HG02938 (cell line): ENCODE measurements at regions not wholly inside any gene's neighbourhood (a gene's known extent, or its start where the extent isn't known, plus 50 kb on each side); places are given as distances from the start of the nearest gene placed in this dataset.
"Not testable (repeated sequence)": the region's sequence is repeated elsewhere in the genome, so short reads cannot be mapped to it uniquely, and the experiment has no call there.

ENCODE experiments used
- ATAC-seq: cut with Tn5 transposase; IDR thresholded peaks from one replicate; pipeline ENCODE4 v1.9.1; 2021; ENCODE audit warnings: mild to moderate bottlenecking, moderate library complexity; ENCODE audit not compliant: unreplicated experiment

DNA sequence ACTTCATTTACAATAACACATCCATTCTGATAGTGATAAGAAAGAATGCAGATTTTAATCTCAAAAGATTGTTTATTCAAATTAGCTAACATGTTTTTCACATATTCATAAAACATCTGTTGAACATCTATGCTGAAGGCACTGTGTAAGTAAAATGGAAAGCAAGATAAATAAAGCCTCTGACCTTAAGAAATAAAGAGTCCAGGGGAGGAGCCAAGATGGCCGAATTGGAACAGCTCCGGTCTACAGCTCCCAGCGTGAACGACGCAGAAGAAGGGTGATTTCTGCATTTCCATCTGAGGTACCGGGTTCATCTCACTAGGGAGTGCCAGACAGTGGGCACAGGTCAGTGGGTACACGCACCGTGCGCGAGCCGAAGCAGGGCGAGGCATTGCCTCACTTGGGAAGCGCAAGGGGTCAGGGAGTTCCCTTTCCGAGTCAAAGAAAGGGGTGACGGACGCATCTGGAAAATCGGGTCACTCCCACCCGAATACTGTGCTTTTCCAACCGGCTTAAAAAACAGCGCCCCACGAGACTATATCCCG is 336.5 kb downstream of the CETN3 start:
- not testable (repeated sequence) for ATAC-seq

DNA sequence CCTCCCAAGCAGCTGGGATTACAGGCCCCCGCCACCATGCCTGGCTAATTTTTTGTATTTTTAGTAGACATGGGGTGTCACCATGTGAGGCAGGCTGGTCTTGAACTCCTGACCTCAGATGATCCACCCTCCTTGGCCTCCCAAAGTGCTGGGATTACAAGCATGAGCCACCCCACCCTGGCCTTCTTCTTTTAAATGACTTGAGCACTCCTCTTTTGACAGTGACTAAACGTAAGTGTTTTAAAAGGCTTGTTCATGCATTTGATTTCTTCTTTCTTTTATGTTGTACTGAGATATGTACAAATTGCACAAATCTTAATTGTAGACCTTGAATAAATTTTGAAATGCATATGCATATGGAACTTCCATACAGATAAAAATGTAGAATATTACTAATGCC is 337.9 kb downstream of the CETN3 start:
- no peak for ATAC-seq

DNA sequence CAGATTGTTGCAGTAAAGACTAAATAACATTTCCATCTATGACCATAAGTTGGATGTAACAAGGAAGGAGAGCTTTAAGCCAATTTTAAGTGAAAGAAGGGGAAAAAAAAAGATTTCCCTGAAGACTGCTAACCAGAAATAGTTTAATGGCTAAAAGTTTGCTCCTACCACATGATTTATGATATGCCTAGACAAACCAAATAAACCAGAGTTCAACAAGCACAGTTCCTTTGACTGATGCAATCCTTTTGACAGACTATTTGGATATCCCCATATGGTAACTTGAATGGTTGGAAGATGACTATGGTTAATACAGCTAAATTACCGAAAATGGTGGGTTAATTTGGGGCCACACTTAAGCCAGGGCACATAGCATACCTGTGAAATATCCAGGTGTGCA is 338.5 kb downstream of the CETN3 start:
- ATAC-seq = no peak

DNA sequence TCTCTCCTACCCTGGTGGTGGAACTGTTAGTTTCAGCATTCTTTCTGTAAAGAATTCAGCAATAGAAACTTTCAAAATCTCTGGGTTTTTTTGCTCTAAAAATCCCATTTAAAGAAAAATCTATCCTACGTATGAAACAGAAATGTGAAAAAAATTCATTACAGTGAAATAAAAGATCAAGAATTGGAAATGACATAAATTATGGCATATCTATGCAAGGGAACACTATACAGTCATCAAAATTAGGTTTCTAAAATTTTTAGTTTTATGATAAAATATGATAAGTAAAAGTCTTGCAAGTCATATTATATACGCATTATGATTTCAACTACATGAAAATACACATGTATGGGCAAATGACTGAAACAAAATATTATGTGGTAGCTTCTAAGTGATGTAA is 342.6 kb downstream of the CETN3 start:
- ATAC-seq = no peak

DNA sequence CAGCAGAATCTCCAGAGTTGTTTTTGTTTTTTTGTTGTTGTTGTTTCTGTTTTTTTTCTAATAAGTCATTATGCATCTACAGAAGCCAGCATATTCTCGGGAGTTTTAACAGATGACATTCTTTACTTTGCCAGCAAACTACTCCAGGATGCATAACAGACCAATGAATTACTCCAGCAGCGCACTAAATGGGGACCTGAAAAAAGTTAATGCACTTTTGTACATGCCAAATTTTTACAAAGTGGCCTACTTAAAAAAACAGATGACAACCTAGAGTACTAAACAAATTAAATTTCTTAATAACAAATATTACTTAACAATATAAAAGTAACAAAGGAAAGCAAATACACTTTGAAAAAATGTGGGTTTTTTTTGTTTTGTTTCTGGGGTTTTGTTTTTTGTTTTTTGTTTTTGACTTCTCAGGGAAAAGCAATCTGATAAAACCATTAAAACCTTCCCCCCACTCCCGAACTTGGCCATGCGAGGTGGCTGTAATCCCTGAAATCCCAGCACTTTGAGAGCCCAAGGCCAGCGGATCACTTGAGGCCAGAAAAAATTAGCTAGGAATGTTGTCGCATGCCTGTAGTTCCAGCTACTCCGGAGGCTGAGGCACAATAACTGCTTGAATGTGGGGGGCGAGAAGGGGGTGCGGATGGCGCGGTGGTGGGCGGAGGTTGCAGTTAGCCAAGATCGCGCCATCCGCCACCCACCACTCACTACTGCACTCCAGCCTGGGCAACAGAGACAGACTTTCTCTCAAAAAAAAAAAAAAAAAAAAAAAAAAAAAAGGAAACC is 352.4 kb downstream of the CETN3 start:
- ATAC-seq = no peak

DNA sequence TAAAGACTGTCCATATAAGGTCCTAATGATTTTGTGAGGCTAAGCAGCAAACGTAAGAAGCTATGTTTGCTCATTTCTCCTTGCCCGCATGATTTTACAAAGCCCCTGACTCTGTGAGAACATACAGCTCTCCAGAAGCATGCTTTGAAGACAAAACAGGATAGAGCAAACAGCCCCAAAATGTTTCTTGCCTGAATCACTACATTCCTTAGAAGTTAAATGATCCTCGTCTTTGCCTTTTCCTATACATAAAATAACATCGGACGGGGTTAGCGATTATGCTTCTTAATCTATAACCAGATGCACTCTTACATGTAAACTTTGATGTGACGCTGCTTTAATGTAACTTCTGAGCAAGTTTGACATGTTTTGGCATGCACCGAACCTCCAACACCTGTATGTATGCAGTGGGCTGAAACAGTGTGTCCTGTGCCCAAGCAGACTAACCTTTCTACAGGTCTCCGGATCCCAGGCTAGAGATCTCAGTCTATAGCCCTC is 353.7 kb downstream of the CETN3 start:
- no peak for ATAC-seq

DNA sequence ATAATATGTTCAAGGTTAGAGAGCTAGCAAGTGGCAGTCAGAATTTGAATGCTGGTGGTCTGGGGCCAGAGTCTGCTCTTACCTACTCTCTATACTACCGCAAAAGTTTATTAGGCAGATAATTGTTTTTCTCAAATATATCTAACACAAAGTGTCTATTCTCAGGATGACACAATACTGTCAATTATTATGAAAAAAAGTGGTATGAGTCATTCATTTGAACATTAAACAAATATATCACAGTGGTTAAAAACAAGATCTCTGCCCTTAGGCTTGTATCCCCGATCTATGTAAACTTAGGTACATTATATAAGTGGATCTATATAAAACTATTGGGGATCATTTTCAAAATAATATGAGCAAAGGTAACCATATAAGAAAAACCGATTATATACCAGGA is 354.9 kb downstream of the CETN3 start:
- no peak for ATAC-seq

DNA sequence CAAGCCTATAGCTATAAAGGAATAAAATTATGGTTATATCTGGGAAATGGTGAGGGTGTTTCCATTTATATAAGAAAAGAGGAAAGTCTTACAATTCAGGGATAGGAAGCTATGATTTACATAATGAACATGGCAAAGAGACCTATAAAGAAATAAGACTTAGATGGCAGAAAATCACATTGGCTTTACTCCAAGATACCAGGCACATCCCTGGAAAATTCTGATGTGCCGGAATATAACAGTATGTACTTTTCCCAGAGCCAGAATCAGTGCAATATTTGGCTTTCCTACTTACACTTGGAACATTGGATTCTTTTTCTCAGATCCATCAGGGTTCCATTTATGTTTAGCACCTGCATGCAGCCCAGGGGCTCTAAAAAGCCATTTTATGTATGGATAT is 357.8 kb downstream of the CETN3 start:
- no peak for ATAC-seq

DNA sequence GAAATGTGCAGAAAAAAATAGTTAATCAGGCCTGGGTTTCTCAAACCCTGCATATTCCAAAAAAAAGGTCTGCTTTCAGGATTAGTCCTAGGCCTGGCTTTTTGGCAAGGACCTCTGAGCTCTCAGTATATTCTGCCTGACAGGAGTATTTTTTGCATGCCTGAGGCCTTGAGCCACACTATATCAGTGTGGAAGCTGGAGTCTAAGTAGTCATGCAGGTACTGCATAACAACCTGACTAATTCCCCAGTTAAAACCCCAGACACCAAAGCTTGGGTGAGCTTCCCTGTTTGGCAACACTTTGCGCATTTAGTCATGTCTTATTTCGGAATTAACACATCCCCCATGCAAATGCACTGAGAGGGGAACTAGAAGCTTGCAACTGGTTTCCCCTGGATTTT is 359.5 kb downstream of the CETN3 start:
- ATAC-seq = no peak

DNA sequence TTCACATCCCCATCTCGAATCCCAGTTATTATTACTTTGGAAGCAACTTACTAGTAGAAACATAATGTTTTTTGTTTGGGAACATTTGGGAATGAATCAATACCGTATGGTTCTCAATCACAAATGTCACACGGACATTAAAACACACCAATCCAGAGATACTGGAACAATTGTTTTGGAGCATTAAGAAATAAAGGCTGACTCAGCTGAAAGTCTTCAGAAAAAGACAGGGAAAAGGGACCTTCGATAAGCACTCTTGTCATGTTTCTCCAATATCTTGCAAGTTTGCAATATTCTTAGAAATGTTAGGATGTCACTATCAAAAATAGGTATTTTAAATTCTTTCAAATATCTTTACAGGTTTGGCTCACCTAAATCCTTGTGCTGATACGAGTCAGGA is 362.4 kb downstream of the CETN3 start:
- no peak for ATAC-seq

DNA sequence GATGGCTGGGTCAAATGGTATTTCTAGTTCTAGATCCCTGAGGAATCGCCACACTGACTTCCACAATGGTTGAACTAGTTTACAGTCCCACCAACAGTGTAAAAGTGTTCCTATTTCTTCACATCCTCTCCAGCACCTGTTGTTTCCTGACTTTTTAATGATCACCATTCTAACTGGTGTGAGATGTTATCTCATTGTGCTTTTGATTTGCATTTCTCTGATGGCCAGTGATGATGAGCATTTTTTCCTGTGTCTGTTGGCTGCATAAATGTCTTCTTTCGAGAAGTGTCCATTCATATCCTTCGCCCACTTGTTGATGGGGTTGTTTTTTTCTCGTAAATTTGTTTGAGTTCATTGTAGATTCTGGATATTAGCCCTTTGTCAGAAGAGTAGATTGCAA is 369.5 kb downstream of the CETN3 start:
- ATAC-seq = not testable (repeated sequence)

DNA sequence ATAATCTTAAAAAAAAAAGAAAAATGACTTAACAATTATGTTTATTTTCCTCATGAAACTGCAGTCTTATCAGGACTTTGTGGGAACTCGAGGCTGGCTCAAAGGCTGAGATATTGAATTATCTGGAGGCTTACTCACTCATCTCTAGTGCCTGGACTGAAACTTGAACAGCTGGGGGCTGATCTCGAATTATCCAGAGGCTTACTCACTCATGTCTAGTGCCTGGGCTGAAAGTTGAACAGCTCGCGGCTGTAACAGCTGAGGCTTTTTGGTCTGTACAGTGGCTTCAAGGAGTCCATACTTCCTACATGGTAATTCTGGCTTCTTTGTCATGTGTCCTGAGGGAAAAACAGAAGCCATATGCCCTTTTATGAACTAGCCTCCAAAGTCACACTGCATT is 371.9 kb downstream of the CETN3 start:
- ATAC-seq = no peak

DNA sequence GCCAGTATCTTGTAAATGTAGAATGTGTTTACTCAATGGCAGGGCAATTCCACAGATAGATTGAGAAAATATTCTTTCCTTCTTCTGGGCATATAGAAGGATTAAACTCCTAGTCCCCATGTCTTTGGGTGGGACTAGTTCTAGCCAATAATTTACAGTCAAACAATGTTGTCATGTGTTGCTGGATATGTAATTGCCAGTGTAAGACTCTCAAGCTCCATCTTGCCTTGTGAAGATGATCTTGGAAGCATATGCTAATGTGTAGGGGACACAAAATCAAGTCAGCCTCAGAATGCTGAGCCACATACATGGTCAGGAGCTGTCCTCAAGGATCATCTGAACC is 386.9 kb downstream of the CETN3 start:
- peak; percentile 45 for ATAC-seq

DNA sequence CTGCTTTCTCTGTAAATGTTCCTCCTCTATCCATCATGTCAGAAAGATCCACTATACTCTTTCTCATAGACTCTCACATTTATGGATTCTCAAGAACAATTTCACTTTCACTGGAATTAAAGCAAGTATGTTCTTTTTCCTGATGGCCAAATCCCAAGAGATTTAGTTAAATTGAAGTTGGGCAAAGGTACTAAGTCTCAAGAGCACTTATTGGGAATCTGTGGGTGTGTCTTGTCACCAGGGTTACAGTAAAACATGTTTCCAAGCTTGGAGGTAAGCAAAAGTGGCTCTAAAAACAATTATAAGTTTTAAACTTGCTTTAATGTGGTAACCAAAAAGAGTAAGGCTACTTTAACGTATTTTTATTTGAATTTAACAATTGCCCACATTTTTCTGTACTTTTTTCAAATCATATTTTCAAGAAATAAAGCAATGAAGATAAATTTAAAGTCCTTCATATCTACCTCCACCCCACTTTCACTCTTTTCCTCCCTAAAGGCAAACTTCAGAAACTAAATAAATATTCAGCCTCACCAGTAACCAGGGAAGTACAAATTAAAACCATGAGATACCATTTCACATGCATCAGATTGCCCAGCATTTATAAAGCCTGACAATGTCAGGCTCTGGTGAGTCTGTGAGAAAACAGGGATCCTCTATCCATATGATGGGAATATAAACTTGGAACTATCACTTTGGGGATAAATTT is 387.4 kb downstream of the CETN3 start:
- ATAC-seq = no peak

DNA sequence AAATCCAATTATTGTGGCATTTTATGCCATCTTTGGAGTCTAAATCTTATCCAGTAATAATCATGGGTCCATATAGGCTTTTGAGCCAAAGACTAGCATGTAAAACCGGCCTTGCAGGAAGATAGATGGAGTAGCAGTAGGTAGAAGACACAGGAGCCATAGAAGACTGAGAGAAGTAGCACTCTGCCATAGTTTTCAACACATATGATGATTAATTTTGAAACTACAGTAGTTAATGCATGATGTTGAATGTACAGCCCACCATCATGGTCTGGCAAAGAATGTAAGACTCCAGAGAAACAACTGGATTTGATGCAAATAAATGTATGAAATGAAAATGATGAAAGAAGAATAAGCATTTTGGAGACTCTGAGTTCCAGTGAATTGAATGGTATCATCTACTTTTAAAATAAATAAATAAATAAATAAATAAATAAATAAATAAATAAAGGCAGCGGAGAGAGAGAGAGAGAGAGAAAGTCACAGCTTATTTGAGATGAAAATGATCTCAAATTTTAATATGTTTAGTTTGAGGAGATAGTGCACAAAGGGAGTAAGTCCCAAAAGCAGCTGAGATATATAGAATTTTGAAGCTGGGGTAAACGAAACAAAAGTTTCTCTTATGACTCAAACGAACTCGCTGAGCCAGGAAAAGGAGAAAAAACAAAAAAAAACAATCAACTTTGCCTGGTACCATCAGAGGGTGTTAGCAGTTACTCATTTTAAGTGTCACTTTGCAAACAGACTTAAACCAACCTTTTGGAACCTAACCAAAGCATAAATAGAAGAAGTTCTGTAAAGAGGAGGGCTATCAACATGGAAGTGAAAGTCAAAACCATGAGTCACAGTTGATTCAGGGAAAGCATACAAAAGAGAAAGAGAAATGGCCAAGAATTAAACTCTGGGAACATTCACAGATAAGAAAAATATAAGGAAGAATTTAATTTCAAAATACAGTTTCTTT is 388.7 kb downstream of the CETN3 start:
- ATAC-seq = peak; percentile 94

DNA sequence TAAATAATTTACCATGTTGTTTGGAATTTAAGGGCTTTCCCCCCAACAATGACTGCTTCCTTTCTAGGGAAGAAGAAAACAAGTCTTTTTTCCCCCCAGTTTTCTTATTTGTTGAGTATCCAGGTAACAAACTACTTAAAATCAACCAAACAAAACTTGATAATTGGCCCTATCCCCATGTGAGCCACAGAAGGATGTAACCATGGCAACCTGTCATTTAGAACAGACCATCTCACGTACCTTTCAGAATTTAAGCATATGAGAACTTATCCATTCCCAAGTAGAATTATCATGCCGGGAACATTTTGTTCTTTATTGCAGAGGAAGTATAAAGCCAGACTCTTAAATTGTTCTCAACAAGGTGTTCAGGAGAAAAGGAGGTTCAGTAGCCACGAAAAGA is 392.3 kb downstream of the CETN3 start:
- ATAC-seq = no peak

DNA sequence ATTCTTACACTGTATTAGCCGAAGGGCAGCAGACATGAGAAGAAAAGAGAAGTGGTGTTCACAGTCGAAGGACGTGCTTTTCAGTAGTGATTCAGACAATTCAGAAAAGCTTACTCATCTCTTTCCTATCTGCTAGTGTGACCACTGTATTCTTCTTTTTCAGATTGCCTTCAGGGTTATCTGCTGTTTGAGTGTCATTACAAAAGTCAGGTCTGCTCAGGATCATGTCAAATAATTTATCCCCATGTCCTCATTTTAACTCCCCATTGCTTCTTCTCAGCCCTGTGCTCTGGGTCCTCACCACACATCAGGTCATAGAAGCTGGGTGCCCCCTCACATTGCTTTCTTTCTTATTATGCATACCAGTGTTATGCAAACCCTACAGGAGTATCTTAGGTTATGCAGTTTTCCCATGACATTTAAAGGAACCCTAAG is 394.0 kb downstream of the CETN3 start:
- ATAC-seq = peak; percentile 93

DNA sequence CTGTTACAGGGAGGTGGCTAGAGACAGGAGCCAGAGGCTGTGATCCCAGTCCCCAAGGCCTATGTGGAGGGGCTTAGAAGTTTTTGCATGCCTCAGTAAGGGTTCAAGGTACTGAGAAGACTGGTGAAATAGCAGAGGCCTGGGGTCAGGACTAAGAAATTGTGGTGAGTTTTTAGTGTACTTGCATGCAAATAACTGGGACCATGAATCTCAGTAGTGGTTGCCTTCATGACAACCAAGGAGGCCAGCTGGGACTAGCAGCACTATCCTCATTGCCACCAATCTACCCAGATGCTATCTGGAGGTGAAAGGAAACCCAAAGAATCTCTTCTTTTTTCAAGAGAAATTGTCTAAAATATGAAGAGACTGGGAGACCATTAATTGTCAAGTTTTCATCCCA is 395.1 kb downstream of the CETN3 start:
- peak; percentile 85 for ATAC-seq

DNA sequence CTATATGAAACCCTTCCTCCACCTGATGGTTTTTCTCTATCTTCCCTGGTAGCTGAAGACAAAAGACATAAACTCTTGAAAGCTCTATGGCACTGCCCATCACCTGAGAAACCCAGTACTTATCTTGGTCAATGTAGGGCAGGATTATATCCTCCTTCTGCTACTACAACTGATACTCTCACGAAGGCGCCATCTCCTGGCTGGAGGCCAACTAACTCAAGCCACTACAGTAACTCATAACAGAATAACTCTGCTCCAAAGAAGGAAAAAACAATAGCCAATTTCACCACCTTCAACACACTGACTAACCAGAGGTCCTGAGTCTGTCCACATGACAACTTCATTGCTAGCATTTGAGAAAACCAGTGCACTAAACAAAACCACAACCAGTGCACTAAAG is 409.2 kb downstream of the CETN3 start:
- ATAC-seq = peak; percentile 49

DNA sequence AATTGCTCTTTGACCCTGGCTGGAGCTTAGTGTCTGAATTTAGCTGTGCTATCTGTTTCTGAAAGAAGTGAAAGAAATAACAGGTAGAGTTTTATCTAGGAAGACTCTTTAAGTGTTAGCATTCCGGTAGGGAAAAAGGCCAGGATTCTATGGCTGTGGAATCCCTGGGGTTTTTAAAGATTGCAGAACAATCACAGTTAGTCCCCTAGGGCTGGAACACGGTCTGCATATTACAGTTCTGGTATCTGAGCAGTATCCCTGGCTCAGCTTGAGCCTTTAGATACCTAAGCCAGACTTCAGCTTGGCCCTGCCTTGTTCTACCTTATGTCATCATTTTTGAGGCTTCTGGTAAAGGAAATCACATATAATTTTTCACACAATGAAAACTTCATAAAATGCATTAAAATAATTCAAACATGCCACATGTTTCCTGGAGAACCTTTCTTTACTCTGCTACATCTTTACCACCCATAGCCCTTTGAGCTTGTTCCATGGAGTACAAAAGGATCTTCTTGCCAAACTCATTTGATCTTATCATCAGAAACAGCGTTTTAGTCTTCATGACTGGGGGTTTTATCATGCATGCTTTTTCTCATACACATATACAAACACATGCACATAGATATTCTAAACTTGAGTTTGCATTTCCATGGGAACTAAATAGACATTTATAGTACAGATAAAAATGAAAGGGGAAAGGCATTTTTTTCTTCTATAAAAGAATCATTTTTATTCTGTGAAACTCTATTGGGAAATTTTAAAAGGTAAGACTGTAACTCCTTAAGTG is 410.8 kb downstream of the CETN3 start:
- ATAC-seq = no peak
